LNCAP (cell line): ENCODE measurements at regions not wholly inside any gene's neighbourhood (a gene's known extent, or its start where the extent isn't known, plus 50 kb on each side); places are given as distances from the start of the nearest gene placed in this dataset.

Experiments
- CTCF ChIP-seq: fragments of 450-650 bp; IDR thresholded peaks from 2 replicates; pipeline ENCODE4 v1.5.1; 2017; ENCODE audit warnings: mild to moderate bottlenecking

- peak; percentile 86 for TF ChIP-seq CTCF
These were observed 206.9 kb upstream of the PKDCC start for GRCh38 chr2:41840702-41841551.

- no peak for TF ChIP-seq CTCF
These were observed 200.9 kb upstream of the PKDCC start for GRCh38 chr2:41846962-41847361.

GRCh38 chr2:41847744-41848441, 199.9 kb upstream of the PKDCC start:
- no peak for TF ChIP-seq CTCF

- TF ChIP-seq CTCF, result no peak
These were observed 196.3 kb upstream of the PKDCC start for GRCh38 chr2:41851554-41851953.

GRCh38 chr2:41853427-41854191, 194.2 kb upstream of the PKDCC start:
- peak; percentile 52 for TF ChIP-seq CTCF

GRCh38 chr2:41854227-41854626, 193.6 kb upstream of the PKDCC start:
- TF ChIP-seq CTCF, result no peak

GRCh38 chr2:41856946-41857345, 190.9 kb upstream of the PKDCC start:
- TF ChIP-seq CTCF, result no peak
